SW480 (cell line): ENCODE measurements at regions not wholly inside any gene's neighbourhood (a gene's known extent, or its start where the extent isn't known, plus 50 kb on each side); places are given as distances from the start of the nearest gene placed in this dataset.
A peak's percentile ranks its signal among the peaks of the same experiment; 100 is the strongest.

Source experiments
- DNase-seq: peaks from one replicate; pipeline ENCODE4 v3.0.0-alpha.2; 2016; ENCODE audit warnings: low spot score

DNA sequence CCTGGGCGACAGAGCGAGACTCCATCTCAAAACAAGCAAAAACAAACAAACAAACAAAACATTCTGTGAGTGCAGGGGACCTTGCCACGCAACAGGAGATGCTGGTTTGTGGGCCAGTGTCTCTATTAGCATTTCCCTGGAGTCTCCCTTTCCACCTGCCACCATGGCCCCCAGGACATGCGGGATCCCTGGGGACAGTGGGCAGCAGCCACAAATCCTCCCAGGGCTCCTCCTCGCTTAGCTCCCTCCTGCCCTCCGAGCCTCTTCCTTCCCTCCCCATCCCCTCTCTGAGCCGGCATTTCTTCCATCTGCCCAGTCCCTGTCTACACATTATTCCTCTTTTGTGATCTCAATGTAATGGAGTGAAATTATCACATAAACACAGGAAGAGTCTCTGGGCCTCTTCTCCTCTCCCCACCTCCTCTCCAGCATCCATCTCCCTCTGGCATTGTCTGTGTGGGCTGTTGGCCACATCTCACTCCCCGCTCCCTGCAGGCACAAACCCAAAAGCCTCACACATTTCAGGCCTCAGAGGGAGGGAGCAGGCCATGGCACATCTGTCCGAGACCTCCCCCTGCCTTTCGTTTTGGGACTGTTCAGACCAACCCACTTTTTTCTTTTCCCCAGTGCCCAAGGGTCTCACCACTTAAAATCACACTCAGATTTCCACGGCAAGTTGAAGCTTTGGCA is 144.3 kb downstream of the MIS18A start:
- no peak for DNase-seq

DNA sequence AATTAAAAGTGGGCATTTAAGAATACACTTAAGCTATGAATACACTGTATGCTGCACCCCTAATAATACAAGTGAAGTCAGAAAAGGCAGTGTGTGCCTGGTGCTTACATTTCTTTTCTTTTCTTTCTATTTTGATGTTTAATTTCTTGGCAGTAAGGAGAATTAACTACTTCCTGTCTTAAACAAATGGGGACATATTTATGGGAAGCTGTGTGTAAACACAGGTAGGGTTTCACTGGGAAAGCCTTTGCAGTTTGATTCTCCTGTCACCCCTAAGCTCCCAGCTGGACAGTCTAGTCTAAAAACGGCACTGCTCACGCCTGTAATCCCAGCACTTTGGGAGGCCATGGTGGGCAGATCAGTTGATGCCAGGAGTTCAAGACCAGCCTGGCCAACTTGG is 146.0 kb downstream of the MIS18A start:
- DNase-seq: no peak

DNA sequence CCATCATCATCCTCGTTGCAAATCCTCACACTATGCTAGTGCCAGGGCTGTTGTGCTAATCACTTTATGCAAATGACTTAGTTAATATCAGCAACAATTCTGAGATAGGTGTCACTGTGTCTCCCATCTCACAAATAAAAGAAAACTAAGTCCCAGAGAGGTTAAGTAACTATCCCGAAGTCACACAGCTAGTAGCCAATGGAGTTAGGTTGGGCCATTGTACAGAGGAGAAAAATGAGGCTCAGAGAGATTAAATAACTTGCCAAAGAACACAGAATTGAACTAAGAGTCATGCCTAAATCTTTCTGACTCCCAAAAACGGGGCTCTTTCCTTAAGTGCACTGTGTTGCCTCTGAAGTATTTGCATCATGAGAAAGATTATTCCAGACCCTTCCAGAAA is 146.4 kb downstream of the MIS18A start:
- DNase-seq: no peak

DNA sequence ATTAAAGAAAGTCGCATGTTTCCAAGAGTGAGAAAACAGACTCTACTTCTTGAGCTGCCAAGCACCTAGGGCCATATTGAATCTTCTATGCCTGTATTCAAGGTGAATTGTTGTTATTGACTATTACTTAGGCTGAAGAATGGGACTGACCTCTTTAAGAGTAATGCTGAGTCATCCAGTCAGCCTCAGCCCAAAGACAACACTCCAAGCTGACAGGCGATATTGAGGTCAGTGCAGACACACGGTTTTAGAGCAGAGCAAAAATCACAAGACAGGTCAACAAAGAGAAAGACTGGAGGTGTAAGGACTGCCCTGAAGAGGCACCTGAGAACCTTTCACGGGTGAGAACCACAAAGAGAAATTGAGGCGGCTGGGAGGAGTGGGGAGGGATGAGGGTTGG is 146.9 kb downstream of the MIS18A start:
- DNase-seq: peak; percentile 32

DNA sequence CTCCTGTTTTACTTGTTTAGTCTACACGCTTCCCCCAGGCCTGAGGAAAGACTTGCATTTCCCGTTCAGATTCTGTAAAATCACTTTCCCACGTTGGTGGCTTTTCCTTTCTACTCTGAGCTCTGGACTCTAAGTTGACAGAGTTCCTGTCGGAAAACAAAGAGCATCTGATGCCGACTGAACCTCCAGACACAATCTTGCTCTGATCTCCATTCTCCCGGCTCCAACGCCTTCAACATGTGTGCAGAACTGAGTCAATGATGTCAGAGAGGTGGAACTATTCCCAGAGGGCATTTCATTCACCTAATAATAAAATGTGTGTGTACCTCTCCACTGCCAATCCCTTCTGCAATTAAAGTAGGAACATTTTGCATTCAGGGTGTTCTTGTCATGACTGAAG is 147.7 kb downstream of the MIS18A start:
- DNase-seq: no peak

DNA sequence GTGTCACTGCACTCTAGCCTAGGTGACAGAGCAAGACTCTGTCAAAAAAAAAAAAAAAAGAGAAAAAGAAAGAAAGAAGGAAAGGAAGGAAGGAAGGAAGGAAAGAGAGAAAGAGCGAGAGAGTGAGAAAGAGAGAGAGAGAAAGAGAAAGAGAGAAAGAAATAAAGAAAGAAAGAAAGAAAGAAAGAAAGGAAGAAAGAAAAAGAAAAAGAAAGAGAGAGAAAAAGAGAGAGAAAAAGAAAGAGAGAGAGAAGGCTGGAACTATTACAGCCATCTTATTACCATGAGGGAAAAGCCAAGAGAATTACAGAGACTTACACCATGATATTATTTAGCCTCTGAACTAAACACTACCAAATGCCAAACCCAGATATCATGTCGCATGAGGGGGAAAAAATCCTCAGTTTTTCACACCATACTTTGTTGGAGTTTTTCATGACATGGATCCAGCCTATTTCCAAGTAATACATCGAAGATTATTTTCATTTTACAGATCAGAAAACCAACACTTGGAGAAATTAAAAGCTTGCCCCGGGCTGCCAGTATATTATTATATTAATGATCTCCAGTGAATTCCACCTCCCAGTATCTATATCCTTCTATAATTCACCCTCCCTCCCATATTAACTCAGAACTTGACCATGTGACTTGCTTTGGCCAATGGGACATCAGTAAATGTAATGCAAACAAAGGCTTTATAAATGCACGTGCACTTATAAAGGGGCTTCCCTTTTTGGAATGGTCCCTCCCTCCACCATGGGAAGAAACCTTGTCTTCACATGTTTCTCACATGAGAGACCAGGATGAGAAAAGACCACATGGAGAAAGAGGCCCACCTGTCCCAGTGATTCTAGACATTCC is 148.6 kb downstream of the MIS18A start:
- DNase-seq: no peak

DNA sequence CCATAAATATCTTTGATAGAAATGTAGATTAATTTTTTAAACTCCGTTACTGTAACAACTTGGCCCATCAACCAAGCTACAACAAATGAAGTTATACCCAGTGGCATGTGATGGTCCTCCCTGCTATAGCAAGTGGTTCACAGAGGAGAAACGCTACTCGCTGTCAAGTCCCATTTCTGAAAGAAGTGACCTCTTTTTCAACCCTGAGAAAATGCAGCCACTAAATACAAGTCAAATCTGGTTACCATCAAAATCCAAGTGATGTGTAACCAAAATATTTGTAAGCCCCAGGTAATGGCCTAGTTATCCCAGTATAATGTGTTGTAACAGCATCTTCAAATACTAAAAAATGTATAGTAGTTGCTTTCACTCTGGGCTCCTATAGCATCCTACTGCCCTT is 151.8 kb downstream of the MIS18A start:
- DNase-seq: no peak

DNA sequence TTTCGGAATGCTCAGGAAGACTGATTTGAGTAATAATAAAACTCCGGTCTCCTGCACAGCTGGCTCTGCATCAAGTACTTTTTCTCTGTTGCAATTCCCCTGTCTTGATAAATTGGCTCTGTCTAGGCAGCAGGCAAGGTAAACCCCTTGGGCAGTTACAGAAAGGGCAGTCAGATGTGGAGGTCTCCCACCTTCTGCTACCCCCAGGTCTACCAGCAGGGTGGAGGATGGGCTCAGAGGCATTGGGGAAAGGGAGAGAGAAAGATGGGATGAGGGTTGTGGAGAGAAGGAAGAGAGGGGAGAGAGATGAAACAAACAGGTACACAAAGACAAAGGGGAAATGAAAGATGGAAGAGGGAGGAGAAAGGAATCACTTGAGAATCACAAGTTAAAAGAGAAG is 156.8 kb downstream of the MIS18A start:
- DNase-seq: no peak

DNA sequence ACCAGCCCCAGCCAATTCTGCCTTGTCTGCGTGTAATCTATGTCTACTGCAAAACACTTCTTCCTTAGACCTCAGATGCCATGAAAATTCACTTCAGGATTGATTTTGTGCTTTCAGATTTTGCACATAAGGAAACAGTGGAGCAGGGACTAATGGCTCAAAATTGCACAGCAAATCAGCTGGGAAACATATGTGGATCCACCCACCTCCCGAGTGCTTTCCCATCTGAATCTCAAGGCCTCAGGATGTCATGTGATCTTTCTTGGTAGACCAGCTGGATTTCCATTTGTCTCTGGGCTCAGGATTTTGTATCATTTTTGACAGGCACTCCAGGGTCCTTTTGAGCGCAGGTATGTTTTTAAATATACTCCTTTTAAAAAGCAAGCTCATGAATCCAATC is 158.6 kb downstream of the MIS18A start:
- no peak for DNase-seq

DNA sequence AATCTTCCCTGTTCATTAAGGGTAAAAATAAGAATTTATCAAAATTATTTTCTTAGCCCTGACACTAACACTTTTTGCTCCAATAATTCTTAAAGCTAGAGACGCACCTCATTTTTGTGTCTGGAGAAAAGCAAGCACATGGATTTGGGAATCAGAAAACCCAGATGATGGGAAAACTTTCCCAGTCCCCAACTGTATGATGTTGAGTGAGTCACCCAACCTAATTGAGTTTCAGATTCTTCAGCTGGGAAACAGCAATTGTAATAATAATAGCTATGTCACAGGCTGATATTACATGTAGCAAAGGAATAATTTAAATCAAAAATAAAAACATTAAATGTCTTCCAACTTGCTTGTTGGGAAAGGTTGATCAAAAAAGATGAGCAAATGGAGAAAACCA is 159.0 kb downstream of the MIS18A start:
- no peak for DNase-seq

DNA sequence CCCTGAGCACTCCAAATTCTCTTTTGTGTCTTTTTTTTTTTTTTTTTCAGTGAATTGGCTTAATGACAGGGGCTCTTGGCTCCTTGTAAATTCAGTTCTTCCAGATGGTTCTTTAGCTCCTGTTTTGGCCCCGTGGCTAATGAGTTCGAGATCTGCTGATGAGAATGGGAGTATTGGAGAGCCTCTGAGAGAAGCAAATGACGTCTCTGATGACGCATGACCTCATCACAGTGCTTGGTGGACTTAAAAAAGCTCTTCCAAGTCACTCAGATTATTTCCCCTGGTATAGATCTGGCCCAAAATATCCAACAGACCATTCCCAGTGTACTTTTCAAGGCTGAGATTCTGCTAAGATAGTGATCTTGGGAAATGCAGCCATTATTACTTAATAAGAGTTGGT is 159.5 kb downstream of the MIS18A start:
- DNase-seq: no peak

DNA sequence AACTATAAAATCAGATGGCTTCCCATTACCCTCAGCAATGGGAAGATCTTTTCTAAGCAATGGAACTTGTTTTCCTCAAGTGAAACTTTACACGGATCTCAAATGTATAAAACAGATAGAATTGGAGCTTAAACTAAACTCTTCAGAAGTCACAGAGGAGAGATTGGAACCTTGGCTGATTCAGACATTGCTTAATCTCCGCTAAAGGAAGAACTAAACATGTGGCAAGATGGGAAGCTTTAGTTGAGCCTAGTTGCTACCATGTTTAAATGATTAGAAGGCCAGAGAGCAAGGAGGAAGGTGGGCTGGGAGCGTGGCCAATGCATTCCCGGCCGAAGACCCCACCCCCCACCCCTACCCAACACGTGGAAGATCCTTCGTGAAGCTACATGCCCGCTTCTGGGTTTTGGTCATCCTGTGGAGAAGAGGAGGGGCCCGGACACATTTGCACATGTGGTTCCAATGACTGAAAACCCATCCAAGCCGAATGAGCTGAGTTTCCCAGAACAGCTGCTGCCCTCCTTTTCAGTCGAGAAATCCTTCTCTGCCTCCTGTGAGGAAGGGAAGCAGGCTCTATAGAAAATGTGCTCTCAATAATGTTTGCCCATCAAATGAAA is 164.3 kb downstream of the MIS18A start:
- no peak for DNase-seq

DNA sequence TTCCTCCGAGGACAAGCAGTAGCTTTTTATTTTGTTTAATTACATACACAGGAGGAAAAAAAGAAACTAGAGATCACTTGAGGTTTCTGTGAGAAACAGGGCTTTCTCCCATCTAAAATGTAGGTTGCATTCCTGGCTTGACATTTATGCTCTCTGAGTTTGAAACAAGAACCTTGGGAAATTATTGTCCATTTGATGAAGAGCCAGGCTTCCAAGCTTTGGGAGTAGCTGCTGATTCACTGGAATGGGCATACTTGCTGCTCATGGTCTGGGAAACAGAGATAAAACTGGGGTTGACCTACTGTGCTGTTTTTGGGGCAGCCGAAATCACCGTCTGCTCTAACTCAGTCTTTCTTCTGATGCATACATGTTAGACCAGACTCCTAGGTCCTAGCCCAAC is 165.4 kb downstream of the MIS18A start:
- no peak for DNase-seq

DNA sequence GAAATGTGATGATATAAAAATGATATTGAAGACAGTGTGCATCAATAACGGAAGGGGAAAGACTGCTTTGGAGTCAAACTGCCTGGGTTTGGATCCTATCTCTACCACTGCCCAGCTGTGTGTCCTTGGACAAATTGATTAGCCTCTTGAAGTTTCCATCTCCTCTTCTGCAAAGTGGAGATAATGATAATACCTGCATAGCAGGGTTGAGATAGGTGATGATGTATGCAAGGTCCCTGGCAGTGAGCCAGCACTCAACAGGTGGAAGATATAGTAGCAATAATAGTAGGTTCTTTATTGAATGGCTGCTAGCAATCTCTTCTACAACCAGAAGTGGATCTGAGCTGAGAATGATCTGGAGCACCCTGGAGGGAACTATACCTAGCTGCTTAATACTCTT is 166.7 kb downstream of the MIS18A start:
- no peak for DNase-seq

DNA sequence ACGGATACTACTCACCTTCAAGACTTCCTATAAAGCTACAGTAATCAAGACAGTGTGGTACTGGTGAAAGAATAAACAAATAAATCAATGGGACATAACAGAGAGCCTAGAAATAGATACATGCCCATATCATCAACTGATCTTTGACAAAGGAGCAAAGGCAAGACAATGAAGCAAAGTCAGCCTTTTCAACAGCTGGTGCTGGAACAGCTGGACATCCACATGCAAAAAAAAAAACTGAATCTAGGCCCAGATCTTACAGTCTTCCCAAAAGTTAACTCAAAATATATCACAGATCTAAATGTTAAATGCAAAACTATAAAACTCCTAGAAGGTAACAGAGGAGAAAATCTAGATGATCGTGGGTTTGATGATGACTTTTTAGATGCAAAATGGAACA is 170.3 kb downstream of the MIS18A start:
- no peak for DNase-seq

DNA sequence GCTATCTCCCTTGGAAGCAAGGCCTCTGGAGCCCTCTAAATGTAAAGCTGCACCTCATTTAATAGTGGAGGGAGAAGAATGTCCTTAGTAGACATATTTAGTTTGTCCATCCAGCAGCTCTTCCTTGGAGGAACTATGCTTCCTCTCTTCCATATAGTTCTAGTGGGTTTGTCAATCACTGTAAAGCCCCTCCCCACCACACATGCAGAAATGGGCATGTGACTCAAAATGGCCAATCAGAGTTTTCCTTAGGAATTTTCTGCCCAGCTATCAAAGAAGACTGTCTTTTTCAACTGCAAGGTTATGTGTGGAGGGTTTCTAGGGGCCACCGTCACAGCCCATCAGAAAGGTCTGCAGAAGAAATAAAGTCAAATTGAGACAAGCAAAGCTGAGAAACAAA is 175.5 kb downstream of the MIS18A start:
- no peak for DNase-seq

DNA sequence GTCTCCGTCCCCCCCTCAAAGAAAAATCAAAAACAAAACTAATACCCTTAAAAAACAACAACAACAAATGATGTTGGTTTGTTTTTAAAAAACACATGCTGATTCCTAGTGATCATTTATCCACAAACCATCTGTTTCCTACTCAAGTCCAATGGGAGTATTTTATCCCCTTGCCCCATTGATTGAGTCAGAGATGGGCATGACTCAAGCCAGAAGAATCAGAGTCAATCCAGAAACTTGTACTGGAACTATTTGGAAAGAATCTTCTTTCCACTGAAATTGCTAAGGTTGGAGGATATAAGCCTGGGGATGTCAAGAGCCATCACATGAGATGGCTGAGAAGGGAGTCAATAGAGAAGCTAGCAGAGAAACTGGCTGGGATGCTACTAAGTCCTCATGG is 176.4 kb downstream of the MIS18A start:
- DNase-seq: no peak

DNA sequence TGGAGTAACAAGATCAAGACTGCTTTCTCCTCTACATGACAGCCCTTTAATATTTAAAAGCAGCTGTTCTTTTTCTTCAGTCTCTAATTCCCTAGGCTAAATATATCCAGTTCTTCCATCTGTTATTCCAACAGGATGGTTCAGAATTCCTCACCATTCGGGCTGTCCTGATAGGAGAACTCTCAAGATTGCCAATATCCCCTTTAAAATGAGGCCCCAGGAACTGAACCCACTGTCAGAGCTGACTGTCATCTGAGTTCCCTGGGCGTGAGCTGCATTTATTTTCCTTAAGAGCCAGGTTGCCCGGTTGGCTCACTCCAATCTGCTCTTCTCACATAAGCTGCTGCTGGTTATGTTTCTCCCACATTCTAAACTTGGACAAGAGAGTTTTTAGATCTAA is 177.6 kb downstream of the MIS18A start:
- no peak for DNase-seq

DNA sequence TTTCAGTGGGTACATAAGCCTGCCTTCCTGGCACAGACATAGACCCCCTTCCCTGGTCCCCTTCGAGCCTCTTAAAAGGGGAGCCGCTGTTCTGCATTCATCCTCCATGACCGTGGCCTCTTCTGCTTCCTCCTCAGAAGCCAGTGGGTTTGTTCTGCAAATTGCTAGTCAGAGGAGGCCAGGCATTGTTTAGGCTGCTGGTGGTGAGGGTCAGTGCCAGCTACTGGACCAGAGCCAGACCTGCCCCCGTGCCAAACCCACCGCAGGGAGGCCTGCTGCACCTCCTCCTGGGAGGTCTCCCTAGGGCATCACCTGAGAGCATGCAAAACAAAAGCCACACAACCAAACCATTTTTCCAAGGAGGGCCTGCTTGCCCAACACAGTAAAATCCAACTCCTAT is 178.4 kb downstream of the MIS18A start:
- DNase-seq: no peak

DNA sequence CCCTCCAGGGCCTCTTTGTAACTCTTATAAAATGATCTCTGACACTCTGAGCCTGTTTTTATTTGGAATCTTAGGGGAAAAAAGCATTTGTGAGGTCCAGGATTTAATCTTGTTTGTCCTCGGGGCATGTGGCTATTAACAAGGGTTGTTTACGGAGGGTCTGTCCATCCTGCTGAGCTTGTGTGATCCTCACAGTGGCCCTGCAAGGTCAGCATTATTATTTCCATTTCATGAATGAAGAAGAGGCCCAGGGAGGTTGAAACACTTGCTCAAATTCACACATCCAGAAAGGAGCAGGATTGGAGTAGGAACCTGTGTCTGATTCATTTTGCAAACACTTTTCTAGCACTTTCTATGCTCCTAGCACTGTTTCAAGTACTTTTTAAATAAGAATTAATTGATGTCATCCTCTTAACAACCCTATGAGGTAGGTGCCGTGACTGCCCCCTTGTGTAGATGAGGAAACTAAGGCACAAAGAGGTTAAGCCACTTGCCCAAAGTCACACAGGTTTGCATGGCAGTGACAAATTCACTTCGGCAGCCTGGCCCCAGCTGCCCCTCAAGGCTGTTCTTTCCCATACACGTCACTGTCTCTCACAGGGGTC is 178.9 kb downstream of the MIS18A start:
- DNase-seq: no peak

DNA sequence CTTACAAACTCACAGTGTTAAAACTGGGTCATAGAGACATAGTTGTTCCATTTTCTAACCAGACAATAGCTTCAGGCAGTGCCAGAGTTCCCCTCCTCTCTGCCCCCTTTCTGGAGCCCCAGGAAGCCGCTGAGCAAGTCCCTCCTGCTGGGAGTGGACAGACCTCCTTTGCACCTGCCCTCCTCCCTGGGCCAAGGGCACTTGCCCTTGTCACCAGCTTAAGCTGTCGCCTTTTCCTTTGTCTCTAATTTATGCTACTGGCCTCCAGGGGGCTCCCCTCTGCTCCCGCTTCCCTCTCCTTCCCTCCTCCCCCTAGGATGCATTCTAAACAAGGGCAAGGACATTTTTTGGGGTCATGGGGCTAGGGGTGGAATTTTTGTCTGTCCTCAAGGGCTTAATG is 182.4 kb downstream of the MIS18A start:
- DNase-seq: peak; percentile 41

DNA sequence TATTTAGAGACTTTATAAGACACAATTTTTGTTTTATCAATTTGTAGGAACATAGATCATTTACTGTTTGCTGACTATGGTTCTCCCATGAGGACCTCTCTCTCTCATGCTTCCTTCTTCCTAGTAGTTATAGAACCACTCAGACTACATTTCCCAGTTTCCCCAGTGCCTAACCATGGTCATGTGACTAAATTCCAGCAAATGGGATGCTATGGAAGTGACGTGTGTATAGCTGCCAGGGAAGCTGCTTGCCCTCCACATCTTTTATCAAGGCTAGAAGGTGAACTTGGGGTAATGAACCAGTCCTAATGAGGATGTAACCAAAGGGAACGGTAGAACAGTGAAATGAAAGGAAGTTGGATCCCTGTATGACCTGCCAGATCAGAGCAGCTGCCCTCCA is 184.0 kb downstream of the MIS18A start:
- peak; percentile 43 for DNase-seq
